AG10803 (cell line): ENCODE measurements at regions not wholly inside any gene's neighbourhood (a gene's known extent, or its start where the extent isn't known, plus 50 kb on each side); places are given as distances from the start of the nearest gene placed in this dataset.

Experiments used
- DNase-seq: peaks from one replicate; pipeline ENCODE4 v3.0.0; 2010; ENCODE audit warnings: low read depth
- H3K4me3 ChIP-seq: 2 replicates; pipeline ENCODE4 v1.5.1; 2011; ENCODE audit warnings: mild to moderate bottlenecking, low read length, control low read depth
- CTCF ChIP-seq: conservative IDR thresholded peaks from 2 replicates; pipeline ENCODE4 v1.5.1; 2011; ENCODE audit warnings: mild to moderate bottlenecking, low read length, control low read depth, inconsistent platforms

DNA sequence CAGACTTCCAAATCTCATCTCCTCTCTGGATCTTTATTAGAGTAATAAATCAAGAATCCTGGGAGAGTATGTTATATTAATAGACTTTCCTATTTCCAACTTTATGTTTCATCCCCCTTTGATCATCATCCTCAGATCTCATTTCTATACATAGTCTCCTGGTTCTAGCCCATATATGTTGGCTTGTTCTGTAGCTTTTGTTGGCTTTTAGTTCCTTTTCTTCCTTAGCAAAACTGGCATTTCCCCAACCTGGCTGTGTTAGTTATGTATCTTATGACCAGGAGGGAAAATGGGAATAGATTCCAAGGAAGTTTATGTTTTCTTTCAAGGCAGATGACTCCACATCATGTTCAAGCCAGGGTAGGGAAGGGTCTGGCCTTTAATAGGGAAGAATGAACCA, 2464.5 kb downstream of the PCDH9 start:
- DNase-seq: no peak
- H3K4me3 ChIP-seq: no peak overlapping the region
- no peak for TF ChIP-seq CTCF

DNA sequence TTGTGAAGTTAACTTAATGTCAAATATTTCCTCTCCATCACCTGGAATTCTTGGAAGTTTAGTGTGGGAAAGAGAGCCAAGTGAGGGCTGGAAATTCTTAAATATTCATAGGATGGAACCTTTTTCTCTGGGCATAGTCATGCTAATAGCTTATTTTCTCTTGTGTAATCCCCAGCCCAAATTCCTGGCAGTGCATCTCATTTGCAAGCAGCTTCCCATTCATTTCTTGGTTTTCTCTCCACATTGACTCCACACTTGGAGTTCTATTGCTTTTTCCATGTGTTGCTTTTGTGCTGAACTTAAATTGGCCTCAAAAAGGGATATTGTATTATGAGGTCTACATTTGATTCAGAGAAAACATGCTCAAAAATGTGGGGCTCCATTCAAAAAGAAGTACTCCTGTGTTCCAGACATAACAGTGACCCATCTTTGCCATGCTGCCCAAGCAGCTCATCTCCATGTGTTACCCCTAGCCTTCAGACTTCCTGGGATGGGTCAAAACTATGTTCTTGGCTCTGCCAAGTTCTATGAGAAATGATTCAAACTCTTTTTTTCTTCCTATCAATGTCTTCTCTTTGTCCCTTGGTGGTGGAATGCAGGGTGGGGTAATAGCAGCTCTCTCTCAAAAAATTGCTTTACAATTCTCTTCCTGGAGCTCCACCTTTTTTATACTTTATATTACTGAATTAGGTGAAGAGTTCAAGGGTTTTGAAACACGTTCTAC, 2471.5 kb downstream of the PCDH9 start:
- TF ChIP-seq CTCF: no peak
- no peak overlapping the region for H3K4me3 ChIP-seq
- peak; percentile 64 for DNase-seq

- no peak for TF ChIP-seq CTCF
- H3K4me3 ChIP-seq: no peak overlapping the region
- DNase-seq: no peak
Observed at GRCh38 chr13:64756621-64757020, 2473.5 kb downstream of the PCDH9 start.

- DNase-seq: no peak
- TF ChIP-seq CTCF: no peak
- H3K4me3 ChIP-seq: no peak overlapping the region
Observed at GRCh38 chr13:64755961-64756360, 2474.2 kb downstream of the PCDH9 start.

GRCh38 chr13:64753233-64754000, 2476.7 kb downstream of the PCDH9 start:
- no peak overlapping the region for H3K4me3 ChIP-seq
- DNase-seq: peak; percentile 51
- TF ChIP-seq CTCF: no peak

- DNase-seq: no peak
- no peak overlapping the region for H3K4me3 ChIP-seq
- TF ChIP-seq CTCF: no peak
Observed at GRCh38 chr13:64749301-64749700, 2480.8 kb downstream of the PCDH9 start.

DNA sequence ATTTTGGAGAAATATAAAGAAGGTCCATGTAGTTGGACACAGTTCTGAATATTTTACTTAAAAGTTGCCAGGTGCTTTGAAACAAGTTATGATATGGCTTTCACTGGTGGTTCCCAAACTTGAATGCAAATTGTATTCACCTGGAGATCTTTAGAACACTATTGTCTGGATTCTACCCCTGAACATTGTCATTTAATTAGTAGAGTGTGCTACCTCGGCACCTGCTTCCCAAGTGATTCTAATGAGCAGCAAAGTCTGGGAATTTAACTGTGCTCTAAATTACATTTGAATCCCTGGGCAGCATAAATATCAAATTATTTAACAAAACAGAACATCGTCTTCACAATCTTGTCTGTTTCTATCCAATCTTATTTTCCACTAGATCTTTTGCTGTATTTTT, 2483.3 kb downstream of the PCDH9 start:
- H3K4me3 ChIP-seq: no peak overlapping the region
- no peak for DNase-seq
- TF ChIP-seq CTCF: no peak
